HG03575 (cell line): ENCODE measurements at regions not wholly inside any gene's neighbourhood (a gene's known extent, or its start where the extent isn't known, plus 50 kb on each side); places are given as distances from the start of the nearest gene placed in this dataset.
"Not testable (repeated sequence)": the region's sequence is repeated elsewhere in the genome, so short reads cannot be mapped to it uniquely, and the experiment has no call there.

Experiments used
- ATAC-seq: cut with Tn5 transposase; IDR thresholded peaks from one replicate; pipeline ENCODE4 v1.9.1; 2021; ENCODE audit not compliant: unreplicated experiment, insufficient number of reproducible peaks, low FRiP score; ENCODE audit errors: extremely low read depth

DNA sequence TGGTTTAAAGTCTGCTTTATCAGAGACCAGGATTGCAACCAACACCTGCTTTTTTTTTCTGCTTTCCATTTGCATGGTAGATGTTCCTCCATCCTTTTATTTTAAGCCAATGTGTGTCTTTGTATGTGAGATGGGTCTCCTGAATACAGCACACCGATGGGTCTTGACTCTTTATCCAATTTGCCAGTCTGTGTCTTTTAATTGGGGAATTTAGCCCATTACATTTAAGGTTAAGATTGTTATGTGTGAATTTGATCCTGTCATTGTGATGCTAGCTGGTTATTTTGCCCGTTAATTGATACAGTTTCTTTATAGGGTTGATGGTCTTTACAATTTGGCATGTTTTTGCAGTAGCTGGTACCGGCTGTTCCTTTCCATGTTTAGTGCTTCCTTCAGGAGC lies 128.4 kb downstream of the ADCYAP1 start:
- ATAC-seq: not testable (repeated sequence)

DNA sequence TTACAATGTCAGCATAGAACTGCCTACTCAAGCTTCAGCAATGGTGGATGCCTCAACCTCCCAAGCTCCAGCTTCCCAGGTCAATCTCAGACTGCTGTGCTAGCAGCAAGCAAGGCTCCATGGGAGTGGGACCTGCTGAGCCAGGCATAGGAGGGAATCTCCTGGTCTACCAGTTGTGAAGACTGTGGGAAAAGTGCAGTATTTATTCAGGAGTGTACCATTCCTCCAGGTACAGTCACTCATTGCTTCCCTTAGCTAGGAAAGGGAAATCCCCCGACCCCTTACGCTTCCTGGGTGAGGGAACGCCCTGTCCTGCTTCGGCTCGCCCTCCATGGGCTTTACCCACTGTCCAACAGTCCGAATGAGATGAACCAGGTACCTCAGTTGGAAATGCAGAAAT lies 130.3 kb downstream of the ADCYAP1 start:
- no peak for ATAC-seq

DNA sequence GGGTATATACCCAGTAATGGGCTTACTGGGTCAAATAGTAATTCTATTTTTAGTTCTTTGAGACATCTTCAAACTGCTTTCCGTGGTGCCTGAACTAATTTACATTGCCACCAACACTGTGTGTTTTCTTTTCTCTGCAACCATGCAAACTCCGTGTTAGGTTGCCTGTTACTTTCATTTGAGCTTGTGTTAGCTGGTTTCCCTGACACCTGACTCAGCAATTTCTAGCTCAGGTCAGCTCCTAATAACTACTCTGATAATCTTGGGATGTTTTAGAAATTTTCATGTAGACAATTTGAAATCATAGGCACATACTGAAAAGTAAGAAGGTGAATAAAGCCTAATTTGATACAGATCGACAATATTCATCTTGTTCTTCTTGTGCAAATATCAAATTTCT lies 132.3 kb downstream of the ADCYAP1 start:
- no peak for ATAC-seq

DNA sequence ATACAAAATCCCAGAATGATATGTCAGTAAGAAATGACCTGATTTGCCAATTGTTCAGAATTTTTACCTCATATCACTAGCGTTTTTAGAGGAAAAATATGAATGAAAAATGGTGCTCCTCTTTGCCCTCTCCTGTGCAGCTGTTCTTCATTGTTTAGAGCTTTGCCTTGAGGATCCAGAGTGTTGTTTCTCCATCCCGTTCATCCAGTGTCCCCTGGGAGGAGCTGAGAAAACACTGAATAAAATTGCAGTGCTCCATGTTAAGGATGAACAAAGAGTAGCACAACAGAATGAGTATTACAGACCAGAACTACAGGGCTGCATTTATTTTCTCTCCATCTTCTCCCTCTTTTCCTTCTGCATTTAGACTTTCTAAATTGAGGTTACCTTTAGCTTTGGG lies 133.1 kb downstream of the ADCYAP1 start:
- no peak for ATAC-seq

DNA sequence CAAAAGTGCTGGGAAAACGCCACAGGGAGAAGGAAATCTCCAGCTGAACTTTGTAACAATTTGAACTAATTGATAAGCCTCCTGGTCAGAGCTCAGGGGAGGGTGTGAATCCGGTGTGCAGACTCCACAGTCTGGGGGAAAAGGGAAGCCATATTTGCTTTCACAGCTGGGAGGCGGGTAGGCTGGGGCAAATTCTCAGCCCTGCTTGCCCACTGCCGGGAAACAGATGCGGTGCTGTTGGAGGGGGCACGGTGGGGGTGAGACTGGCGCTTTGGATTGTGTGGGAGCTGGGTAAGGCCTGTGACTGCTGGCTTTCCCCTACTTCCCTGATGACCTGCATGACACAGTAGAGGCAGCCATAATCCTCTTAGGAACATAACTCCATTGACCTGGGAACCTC lies 134.8 kb downstream of the ADCYAP1 start:
- no peak for ATAC-seq

DNA sequence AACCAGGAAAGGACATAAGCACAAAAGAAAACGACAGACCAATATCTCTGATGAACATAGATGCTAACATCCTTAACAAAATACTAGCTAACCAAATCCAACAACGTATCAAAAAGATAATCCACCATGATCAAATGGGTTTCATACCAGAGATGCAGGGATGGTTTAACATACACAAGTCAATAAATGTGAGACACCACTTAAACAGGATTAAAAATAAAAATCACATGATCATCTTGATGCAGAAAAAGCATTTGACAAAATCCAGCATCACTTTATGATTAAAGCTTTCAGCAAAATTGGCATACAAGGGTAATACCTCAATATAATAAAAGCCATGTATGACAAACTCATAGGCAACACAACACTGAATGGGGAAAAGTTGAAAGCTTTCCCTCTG lies 138.4 kb downstream of the ADCYAP1 start:
- ATAC-seq: not testable (repeated sequence)

DNA sequence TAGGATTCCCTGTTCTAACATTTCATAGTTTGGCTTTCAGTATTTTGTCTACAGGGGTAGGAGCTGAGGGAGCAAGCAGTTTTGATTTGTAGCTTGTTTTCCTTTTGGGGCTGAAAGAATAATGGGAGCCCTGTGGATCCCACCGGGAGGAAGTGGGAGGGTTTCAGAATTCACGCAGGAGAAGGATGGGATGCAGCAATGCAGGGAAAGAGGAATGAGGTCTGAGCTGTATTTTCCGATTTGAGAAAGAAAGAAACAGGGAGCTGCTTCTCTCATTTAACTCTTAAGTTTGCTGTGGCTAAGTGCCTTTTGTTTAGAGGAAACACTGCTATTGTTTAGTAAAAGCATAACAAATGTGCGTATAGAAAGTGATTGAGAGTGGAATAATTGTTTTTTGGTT lies 141.0 kb downstream of the ADCYAP1 start:
- no peak for ATAC-seq

DNA sequence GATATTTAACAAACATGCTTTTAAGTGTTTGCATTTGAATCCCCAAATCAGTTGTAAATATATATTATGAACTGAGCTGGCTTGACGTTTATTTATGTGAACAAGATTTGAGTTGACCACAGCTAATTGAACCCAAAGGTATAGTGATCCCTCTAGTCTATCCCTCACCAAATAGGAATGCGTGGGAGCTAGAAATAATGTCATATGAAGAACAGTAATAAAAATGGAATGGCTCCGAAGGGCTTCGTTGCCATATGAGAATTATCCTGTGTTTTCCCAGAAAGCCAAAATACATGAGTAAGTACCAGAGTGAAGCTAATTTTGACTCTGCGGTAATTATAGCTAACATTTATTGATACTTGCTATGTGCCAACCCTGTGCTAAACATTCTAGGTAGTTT lies 142.7 kb downstream of the ADCYAP1 start:
- ATAC-seq: no peak

DNA sequence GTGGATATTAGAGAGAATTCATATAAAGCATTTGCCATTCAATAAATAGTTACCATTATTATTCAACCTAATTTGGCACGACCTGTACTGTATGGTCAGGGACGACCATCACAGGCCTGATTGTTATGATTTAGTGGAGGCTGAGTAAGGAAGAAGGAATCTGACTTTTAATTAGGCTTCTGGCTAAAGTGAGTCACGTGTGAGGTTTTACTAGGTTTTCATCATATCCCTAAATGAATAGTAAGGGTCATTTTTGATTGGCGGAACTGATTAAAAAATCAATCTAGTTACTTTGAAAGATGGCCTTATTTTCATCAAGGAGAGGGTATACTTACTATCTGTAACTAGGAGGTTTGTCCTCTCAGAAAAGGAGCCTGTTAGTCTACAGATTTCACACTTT lies 143.4 kb downstream of the ADCYAP1 start:
- ATAC-seq: no peak

DNA sequence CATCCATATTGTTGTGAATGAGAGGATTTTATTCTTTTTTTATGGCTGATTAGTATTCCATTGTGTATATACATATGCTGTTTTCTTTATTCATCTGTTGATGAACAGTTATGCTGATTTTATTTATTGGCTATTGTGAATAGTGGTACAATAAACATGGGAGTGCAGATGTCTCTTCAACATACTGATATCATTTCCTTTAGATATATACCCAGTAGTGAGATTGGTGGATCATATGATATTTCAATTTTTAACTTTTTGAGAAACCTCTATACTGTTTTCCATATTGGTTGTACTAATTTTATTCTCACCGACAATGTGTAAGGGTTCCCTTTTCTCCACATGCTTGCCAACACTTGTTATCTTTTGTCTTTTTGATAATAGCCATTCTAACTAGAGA lies 144.5 kb downstream of the ADCYAP1 start:
- no peak for ATAC-seq

DNA sequence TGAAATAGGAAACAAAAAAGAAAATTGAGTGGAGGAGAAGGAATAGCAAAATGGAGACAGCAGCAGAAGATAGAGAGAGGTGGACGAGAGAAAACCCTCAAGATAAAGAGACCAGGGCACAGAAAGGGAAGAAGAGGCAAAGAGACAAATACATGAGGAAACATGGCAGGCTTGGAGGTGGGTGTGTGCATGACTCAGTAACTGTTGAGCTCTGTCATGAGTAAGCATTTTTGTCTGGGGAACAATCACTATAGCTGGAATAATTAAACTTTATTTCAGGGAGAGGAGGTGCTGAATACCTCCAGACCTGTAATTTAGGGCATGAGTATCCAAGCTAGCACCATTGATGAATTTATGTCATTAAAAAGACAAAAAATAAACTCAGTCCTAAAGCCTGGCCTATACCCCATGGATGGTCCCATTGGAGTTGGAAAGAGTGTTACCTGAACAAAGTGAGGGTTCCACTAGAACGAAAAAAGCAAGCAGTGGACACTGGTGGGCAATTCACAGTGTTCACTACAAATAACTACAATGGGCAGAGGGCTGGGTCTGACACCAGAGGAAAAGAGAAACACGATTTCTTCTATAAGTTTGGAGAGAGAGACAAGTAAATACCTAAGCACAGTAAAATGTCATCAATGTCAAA lies 145.5 kb downstream of the ADCYAP1 start:
- ATAC-seq: no peak

DNA sequence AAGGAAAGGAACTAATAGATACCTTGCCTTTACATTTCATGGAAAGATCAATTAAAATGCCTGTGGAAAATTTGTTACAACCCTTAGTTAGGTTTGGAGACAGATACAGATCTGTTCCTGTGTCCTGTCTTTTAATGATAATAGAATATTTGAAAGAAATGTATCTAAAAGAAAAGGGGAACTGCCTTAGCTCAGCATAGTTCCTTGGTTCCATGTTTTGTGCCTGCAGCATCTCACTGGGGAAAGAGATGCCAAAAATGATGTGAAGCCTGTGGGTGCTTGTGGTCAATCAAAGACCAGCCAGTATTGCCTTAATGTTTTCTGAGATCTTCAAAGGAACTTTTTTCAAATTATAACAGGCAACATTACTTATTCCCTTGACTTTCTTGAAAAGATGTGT lies 147.6 kb downstream of the ADCYAP1 start:
- ATAC-seq: no peak

DNA sequence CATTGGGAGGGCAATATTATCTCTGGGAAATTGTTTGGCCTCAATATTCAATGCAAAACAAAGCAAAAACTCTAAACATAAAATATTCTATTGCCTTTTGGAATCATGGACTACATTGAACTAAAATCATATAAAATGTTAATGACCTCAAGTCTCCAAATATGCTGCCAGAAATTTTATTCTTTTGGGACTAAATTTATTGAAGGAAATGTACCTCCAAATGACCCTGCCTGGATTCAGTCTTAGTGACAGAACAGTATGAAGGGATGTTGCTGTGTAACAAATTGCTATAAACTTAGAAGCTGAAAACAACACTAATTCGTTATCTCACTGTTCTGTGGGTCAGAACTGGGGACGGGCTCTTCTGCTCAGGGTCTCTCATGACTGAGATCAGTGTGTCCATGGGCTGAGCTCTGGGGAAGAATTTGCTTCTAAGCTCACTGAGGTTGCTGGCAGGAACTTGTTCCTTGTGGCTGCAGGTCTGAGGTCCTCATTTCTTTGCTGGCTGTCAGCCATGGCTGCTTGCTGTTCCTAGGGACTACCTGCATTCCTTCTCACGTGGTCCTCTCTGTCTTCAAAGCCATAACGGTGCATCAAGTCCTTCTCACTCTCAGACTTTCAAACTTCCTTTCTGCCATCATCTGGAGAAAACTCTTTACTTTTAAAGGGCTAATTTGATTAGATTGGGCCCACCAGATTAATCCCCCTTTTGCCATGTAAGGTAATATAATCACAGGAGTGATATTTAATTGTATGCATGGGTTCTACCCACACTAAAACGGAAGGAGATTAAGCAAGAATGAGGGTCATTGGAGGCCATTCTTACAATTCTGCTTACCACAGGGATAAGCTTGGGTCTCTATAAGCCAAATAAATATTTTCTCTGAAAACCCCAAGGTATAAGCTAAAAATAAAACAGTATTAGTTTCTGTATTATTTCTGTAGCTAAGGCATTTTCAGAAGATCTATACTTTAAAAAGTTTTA lies 149.0 kb downstream of the ADCYAP1 start:
- no peak for ATAC-seq

DNA sequence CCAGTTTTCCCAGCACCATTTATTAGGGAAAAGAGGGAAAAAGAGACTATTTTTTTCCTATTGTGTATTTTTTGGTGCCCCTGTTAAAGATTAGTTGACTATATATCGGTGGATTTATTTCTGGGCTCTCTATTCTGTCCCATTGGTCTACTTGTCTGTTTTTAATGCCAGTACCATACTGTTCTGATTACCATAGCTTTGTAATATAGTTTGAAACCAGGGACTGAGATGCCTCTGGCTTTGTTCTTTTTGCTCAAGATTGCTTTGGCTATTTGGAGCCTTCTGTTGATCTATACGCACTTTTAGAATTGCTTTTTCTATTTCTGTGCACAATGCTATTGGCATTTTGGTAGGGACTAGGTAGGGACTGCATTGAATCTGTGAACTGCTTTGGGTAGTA lies 151.7 kb downstream of the ADCYAP1 start:
- no peak for ATAC-seq

DNA sequence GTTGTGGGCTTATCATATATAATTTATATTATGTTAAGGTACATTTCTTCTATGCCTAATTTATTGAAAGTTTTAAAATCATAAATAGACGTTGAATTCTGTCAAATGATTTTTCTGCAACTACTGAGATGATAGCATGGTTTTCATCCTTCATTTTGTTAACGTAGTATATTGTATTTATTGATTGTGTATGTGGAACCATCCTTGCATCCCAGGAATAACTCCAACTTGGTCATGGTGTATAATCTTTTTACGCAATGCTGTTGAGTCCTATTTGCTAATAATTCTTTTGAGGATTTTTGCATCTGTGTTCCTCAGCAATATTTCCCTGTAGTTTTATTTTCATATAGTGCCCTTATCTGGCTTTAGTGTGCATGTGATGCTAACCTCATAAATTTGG lies 152.7 kb downstream of the ADCYAP1 start:
- no peak for ATAC-seq

DNA sequence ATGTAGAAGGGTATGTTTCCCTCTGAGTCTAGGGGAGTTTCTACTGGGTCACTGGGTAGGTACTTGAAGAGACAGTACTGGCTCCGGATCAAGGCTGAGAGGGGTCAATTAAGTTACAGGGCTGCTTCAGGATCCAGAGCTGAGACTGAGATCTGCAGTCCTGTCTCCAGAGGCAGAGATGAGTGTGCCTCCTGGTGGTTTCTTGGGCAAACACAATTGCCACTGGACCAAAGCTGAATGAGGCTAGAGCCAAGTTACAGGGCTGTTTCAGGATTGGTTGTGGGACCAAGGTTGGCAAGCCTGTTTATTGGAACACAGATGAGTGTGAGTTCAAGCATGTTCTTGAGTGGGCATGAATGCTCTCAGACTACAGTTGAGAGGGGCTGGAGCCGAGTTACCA lies 157.9 kb downstream of the ADCYAP1 start:
- ATAC-seq: no peak

DNA sequence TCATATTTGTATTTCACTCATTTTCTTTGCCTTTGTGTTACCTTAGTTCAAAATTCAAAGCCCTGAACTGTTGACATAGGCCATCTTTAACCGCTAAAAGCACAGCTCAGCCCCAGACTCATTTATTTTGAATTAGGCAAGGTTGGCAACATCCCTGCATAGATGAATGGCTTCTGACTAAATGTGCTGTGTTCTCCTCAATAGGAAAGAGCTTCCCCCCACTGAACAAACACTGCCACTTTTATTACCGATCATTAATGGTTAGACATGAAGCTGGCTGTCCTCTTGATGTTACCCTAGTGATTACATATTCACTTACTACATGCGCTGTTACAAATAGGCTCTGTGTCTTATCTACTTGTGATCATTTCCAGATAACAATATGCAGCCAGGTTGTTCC lies 170.7 kb downstream of the ADCYAP1 start:
- ATAC-seq: no peak

DNA sequence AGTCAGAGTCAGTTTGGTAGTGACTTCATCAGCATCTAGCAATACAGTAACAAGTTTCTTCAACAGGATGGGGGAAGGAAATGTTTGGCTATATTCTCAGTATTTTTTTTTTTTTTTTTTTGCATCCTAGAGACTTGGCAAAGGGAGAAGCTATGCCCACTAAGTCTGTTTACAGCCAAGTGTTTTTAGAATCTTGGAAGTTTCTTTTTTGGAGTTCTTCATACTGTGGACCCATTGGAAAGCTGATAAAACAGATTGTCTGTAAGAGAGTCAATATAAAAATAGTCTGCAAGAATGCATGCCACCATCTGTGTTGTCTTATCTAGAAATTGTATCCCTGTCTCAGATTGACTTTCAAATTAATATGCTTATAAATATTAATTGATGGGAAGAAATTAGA lies 171.2 kb downstream of the ADCYAP1 start:
- no peak for ATAC-seq

DNA sequence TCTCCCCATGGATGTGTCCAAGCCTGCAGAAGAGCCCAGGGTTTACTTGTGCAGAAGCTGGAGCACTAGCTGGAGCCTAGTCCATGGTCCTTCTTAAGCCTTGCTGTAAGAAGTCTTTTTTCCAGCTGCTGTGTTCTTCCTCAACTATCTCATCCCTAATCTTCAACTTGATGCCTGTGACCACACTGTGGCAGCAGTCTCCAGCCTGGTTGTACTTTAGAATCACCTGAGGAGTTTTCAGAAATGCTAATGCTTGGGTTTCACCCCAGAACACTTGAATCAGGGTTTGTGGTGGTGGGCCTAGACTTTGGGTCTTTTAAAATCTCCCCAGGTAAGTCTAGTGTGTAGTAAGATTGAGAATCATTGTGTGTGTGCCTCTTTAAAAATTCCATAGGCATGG lies 173.6 kb downstream of the ADCYAP1 start:
- no peak for ATAC-seq

DNA sequence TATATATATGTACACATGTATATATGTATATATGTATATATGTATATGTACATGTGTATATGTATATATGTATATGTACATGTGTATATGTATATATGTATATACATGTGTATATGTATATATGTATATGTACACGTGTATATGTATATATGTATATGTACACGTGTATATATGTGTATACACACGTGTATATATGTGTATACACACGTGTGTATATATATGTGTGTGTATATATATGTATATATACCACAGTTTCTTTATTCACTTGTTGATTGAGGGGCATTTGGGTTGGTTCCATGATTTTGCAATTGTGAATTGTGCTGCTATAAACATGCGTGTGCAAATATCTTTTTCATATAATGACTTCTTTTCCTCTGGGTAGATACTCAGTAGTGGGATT lies 179.0 kb downstream of the ADCYAP1 start:
- not testable (repeated sequence) for ATAC-seq
